Stimulated activated CD4-positive, alpha-beta T cell treated with anti-CD3 and anti-CD28 coated beads, Interleukin-2, amount 100 ng/mL, for 24 hours (primary cell): ENCODE measurements at regions not wholly inside any gene's neighbourhood (a gene's known extent, or its start where the extent isn't known, plus 50 kb on each side); places are given as distances from the start of the nearest gene placed in this dataset.

Experiments
- DNase-seq, 2 donors: peaks; one replicate each; pipeline ENCODE4 v3.0.0-alpha.2; 2020

DNA sequence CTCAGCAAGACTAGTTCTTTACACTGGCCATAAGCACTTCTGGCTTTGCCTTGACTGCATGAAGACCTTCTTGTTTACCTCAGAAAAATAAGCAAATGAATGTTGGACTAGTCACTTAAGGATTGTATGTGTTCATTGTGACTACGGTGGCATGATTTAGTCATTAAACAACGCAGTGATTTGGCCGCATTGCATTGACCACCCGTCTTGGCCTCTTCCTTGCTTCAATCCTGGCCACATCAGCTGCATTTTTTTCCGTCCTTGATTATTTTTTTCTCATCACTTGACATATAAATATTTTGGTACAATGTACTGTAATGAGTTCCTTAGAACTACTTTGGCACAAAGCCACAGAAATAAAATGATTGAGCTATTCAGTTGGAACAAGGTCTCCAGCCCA, 656.2 kb downstream of the RAB28 start:
- DNase-seq = no peak

DNA sequence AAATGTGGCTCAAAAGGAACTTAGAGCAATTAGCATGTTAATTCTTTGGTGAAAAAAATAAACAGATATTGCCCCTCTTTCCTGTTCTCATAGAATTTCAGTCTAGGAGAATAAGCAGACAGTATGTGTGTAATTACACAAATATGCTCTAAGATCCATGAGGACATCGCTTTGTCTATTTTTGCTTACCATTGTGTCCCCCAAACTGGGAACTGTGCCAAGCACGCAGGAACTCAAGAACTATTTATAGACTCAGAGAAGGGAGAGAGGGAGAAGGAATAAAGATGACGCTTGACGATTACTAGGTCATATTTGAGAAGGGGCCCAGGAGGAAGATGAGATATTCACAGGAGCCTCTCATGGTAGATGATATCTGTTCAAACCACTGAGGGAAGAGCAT, 692.6 kb downstream of the RAB28 start:
- DNase-seq = no peak

DNA sequence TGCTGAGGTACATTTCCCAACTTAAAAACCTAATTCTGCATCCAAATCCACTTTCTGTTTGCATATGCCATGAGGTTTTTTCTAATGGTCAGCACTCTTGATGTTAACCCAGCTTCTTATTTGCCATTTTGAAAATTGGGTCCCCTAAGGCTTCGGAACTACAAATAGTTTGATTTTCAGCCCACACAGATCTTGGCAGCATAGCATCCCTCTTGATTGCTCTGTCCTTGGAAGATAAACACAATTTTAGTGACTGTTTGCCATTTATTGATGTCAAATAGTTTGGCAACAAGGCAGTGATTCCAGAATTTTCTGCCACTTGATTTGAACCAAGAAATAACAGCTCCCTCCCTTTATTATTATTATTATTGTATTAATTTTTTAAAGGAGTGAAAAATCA, 696.9 kb downstream of the RAB28 start:
- no peak for DNase-seq

DNA sequence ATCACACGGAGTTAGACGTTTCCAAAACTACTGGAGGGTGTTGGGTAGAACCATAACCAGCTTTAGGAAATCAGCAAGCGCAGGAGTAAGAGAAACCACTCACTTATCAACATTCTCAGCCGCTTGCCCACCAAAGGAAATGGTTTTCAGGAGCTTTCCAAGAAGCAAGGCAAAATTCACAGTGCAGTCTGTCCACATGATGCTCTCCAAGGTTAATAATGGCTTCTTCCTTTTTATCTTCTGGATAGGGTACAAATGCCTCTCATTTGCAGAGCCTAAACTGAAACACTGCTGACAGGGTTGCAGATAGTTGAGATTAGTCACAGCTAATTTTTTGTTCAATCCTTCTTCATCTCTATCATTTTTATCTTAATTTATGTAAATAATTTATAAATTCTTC, 705.4 kb downstream of the RAB28 start:
- no peak for DNase-seq

DNA sequence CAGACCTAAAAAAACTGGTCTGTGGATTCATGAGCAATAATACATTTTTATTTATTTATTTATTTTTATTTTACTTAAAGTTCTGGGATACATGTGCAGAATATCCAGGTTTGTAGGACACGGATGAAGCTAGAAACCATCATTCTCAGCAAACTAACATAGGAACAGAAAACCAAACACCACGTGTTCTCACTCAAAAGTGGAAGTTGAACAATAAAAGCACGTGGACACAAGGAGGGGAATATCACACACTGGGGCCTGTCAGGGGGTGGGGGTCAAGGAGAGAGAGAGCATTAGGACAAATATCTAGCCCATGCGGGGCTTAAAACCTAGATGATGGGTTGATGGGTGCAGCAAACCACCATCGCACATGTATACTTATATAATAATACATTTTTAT, 705.9 kb downstream of the RAB28 start:
- no peak for DNase-seq

DNA sequence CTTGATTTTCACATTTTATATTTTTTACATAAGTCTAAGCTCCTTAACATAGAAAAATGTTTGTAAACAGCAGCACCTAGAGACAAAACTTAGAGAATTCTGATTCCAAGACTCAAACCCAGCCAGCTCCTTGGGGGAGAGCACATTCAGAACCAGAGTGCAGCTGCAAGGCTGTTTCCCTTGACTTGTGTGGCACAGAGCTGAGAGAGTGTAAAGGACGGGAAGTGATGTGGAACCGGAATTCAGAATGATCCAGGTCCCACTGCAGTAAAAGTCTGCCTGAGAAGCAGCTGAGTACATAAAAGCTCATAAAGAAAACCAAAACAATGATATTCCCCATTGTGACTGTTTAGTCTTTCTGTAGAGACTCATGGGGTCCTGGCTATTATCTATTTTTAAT, 713.8 kb downstream of the RAB28 start:
- no peak for DNase-seq

DNA sequence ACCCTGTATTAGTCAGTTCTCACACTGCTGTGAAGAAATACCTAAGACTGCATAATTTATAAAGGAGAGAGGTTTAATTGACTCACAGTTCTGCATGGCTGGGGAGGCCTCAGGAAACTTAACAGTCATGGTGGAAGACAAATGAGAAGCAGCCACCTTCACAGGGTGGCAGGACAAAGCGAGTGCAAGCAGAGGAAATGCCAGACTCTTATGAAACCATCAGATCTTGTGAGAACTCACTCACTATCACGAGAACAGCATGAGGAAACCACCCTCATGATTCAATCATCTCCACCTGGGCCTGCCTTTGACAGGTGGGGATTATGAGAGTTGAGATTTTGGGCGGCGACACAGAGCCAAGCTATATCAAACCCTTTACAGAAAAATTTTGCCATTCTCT, 722.4 kb downstream of the RAB28 start:
- no peak for DNase-seq

DNA sequence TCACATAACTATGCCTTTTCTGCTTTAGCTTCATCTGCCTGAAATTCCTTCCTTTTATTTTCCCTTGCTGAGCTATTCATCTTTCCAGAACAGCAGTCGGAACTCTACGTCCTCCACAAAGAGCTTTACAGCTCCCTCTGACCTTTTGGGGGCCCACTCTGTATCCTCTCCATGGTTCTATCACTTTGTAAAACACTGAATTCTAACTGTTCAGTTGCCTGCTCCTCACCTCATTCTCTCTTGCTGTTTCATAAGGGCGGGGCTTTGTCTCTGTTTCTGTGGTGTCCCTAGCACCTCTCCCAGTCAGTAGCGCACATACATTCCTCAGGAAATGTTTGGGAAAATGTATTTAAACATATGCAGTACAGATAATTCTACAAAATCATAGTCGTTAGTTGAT, 737.0 kb downstream of the RAB28 start:
- DNase-seq = no peak

DNA sequence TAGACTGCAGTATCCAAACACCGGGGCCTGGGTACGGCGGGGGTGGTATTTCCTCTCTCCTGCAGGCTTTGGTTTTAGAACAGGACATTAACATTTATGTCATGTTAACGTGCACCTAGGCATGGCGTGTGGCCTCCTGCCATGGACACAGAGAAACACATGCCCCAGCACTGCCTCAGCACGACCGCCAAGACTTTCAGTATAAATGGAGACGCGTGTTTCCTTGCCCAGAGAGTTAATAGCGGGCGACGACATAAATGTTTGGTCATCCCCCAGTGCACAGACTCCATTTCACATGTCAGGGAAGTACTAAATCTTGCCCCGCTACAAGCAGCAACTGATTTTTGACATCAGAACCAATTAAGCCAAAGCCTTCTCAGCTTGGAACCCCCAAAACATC, 737.9 kb downstream of the RAB28 start:
- DNase-seq = no peak

DNA sequence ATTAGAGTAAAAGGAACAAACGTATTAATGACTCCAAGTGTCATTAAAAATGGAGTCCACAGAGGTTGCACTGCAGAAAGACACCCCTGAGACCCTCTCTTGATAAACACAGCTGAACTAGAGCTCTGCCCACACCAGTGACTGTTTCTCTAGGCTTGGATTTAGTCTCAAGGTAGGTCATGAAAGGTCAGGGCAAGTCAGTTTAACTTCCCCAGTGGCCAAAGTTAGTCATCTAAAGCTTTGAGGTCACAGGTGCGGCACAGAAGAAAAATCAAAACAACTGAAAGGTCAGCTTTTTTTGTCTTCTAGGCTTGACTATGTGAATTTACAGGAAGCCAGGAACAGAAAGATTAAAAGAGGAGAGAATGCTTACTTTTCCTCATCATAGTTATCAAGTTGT, 749.6 kb downstream of the RAB28 start:
- no peak for DNase-seq

DNA sequence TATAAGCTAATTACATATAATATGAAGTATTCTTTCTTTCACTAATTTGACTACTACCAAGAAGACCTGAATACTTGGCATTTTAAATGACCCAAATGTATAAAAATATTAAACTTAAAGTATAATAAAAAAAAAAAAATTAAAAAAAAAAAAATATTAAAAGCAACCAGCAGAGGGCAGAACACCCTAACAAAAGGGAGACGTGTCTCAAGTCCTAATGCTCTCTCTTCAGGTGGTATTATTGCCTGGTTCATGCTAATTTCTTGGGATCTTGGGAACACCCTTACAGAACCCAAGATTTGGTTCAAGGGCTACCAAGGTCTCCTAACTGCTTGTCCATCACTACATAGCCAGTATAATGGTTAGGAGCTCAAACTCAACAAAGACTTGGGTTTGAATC, 754.8 kb downstream of the RAB28 start:
- DNase-seq = no peak

DNA sequence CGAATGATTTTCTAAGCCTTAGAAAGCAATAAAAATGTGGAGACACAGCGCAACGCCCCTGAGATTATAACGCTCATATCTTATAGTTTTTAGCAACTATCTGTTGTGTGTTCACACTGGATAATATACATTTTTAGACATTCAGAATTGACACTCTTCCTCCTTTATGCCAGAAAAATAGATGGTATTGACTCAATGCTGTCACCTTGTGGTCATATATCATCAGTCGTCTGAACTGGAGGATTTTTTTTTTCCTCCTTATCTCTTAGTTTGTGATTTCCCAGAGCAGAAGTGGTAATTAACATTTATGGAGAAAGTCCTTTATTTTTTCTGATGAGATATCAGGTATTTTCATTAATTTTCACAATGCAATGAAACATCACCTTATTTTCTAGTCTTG, 759.6 kb downstream of the RAB28 start:
- DNase-seq = no peak

DNA sequence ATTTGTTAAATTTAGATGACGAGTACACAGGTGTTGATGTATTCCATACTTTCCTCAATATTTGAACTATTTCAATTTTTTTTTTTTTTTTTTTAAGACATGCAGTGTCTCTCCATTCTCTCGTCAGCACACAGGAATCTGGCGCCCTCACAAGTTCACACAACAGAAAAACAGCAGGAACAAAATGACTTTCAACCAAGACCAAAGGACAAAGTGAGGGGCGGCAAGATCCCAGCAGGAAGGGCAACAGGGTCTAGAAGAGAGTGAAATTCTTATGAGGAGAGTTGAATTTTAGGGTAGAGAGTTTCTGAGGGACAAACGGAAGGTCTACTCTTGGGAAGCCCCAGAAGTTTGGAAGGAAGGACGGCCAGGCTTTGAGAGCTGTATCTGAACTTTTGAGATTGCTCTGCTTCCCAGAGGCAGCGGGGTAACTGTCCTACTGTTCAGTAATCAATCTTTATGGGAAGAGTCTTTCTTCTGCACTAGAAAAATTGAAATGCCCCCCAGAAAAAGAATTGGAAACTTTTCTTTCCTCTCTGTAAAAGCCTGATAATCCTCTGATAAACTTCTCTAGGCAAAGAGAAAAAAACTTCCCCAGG, 760.2 kb downstream of the RAB28 start:
- DNase-seq = no peak

DNA sequence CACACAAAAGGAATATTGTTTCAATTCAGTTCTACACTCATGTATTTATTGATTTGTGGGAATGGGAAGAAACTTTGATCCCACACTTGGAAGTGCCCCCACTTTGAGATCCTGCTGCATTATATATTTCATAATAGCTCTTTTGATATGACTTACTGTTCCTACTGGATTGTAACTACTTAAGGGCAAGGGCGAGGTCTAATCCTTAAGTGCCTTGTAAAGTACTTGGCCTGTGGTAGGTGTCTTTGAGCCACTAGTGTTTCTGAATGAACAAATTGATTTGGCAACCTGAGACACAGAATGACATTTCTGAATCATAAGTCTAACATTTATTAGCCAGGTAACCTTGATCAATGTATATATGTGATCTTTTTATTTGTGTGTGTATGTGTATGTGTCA, 767.2 kb downstream of the RAB28 start:
- no peak for DNase-seq

DNA sequence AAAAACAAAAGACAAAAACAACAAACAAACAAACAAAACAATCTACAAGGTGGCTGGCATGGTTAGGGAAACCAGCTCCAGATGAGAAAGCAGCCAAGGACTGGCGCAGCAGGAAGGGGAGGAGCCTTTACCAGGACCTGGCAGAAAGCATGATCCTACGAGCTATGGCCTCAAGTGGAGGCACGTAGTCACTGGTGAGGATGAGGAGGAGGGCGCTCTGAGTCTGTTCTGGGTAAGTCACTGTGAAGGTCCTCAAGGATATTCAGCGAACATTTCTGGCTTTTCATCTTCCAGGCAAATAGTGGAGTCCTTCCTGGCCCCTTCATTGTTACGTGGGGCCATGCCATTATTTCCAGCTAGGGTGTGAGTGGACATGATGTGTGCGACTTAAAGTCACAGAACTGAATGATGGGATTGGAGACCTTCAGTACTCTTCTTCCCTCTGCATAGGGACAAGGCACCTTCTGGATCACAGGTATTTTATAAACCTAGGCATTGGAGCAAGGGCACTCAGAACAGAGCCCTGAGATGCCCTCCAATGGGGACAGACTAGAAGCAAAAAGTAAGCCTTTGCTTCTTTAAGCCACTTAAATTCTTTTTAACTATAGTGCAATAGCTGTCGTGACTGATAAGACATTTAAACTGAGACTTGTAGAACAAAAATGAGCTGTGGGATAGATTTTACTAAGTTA, 771.3 kb downstream of the RAB28 start:
- no peak for DNase-seq

DNA sequence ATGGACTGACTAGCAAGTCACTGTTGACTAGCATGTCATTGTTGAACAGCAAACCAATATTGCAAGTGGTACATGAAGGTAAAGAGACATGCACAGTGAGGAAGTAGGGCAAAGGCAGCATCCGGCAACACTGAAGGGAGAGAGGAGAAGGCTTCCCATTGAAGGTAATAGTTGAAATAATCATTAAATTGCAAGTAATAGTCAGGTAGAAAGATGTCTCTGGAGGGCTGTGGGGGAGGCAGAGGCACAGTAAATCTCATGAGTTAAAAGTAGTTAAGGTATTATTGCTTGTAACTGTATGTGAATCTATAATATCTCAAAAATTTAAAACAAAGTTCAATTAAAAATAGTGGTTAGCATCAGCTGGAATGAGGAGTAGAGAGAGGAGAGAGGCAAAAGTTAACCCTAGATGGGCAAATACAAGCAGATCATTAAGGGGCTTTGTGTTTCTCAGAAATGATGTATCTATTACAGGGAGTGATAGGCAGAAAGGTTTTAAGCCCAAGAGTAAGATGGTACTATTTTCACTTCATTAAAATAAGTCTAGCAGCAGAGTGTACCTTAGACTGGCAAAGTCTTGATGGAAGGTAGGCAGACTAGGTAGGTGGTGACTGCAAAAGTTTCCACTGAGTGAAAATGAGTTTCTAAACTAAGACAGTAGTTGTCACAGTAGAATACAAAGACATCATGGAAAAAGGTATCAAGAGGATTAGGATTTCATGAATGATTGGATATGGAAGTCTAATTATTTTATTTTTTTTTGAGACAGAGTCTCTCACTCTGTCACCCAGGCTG, 776.6 kb downstream of the RAB28 start:
- DNase-seq = no peak

DNA sequence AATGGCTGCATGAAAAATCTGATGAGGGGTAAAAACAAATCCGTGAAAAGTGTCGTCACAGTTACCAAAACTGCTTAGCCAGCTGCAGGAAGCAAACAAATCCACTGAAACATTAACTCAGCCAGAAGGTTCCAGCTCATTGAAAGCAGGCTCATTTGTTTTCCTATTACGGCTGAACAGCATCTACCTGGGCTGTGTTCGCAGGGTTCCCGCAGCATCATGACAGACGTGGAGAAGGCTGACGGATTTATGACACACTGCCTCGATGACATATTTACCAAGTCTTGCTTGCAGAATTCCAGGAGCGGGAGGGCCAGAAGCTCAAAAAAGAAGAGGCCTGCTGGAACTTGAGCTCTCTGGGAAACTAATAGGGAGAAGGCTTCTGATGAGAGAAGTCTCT, 781.1 kb downstream of the RAB28 start:
- DNase-seq = no peak

DNA sequence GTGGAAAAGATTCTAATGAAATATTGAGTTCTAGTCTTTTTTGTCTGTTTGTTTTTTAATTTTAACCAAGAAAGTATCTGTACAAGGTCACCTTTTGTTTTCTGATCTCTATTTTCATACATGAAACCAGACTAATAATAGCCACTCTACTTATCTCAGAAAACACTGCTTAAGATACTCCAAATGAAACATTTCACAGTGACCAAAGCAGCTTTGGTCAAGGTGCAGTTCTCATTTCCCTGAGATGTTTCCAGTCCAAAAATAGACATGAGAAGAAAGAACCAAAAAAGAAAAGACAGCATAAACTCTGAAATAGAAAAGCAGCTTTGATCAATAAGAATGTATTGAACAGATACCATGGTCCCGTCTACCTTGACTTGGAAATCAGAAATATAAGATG, 782.8 kb downstream of the RAB28 start:
- no peak for DNase-seq

DNA sequence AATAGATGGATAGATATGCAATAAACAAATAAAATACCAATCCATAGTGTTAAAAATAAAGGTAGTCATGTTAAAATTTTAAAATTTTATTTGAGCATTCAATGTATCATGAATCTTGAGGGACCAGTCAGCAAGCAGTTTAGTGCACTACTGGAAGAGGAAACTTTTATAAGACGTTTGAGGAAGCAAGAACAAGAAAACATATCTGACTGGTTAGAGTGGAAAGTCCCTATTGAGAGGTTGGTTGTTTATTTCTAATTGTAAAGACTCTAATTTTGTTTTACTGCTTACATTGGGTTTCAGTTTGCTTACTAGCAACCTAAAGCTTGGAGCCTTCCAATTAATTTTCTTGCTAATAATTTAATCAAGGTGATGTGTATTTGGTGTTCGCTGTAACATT, 786.2 kb downstream of the RAB28 start:
- no peak for DNase-seq

DNA sequence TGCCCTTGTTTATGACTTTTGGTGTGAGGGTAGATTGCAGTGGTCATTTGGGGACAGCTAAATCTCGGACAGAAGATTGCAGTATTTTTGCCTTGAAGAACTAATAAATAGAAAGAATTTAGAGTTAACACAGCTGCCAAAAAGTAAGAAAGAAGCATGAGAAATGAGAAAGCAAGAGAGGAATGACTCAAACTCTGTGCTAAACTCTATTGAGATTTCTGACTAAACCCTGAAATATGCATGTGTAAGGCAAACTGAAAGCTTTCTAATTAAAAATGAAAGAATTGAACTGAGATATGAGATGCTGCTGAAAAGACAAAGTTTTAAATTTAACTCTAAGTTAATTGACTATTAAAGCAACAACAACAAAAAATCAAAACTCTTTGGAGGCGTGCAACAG, 791.3 kb downstream of the RAB28 start:
- no peak for DNase-seq

DNA sequence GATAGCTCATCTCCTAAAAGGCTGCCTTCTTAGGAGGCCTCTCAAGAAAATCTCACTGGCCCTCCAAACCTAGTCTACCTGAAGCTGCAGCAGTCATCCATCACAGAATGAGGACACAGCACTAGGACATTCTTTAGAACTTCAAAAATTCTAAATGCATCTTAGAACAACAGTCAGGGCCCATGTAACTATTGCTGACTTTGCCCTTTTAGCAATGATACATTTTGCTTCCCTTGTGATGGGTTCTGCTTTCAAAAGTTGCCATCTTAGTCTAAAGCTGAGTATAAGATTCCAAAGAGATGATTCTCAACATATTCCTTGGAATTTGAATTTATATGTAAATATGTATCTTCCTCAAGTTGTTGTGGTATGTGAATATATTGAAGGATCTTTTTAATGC, 793.0 kb downstream of the RAB28 start:
- DNase-seq = no peak

DNA sequence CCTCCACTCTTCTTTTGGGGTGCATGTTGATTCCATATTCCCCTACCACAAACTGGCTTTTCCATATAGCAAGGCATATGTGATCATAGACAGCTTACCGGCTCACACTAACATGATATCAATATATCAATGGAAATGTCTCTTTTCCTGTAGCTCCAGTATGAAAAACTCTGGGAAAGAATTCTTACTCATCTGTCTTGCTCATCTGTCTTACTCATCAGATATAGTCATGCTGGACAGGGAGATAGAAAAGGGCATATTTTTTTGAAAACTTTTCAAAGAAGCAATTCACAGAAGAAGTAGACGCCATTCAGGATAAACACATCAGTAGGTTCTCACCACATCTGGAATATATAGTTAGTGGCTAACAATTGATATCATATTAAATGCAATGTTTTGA, 794.7 kb downstream of the RAB28 start:
- DNase-seq = no peak

DNA sequence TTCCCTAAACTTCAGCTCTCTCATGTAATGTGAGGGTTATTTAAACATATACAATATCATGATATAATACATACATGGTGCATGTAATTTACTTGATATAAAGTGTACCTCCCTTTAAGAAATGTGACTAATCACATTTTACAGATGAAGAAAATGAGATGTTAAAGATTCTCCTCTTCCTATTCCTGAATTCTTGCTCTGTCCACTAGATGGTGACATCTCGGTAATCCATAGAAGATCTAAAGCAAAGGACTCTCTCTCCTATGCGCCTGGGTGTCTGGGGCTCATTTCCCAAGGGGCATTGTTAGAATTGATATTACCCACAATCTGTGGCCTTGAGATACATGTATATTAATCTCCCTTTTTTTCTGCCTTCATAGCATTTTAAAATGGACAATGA, 804.9 kb downstream of the RAB28 start:
- no peak for DNase-seq

DNA sequence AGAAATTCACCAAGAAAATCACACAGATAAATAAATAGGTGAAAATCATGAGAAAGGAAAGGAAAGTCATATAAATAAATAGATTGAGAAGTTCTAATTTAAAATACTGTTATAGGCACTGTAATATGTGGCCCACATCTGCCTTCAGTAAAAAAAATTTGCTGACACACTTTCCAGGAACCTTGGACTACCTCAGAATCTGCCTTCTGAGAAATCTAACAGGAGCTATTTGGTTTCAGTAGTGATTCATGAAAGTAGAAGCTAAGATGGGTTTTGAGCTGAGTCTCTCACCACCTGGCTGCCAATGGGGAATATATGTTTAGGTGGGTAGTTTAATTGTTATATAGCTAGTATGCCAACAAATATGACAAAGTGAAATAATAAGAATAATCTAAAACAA, 810.0 kb downstream of the RAB28 start:
- DNase-seq = no peak

DNA sequence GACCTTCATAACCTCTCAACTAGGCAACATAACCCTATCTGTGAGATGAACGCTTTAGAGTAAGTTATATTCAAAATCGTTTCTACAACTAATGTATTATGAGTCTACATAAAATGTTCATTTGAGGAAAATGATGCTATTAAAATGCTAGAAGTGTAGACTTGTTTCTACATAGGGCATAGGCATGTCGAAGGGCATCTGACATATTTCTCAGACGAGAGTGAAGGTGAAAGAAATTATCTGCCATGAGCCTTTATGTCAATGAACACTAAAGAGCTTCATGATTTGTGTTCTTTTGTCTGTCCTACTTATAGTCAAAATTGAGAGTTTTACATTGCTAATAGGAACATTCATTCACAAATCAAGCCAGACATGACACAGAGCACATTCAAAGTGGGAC, 811.8 kb downstream of the RAB28 start:
- no peak for DNase-seq
